ENCODE measurements at regions not wholly inside any gene's neighbourhood (a gene's known extent, or its start where the extent isn't known, plus 50 kb on each side); places are given as distances from the start of the nearest gene placed in this dataset.
A peak's percentile ranks its signal among the peaks of the same experiment; 100 is the strongest.

DNA sequence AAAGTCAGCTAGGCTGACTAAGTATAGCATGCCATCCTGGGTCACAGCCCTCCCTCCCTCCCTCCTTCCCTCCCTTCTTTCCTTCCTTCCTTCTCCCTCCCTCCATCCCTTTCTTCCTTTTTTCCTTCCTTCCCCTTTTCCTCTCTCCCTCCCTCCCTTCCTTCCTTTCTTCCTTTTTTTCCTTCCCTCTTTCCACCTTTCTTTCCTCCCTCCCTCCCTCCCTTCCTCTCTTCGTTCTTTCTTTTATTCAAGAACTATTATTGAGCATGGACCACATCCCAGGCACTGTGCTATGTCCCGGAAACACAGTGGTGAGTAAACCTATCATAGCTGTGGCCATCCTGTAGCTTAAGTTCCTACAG is 106.2 kb upstream of the BACH2 start:
- DNase-seq: no peak

DNA sequence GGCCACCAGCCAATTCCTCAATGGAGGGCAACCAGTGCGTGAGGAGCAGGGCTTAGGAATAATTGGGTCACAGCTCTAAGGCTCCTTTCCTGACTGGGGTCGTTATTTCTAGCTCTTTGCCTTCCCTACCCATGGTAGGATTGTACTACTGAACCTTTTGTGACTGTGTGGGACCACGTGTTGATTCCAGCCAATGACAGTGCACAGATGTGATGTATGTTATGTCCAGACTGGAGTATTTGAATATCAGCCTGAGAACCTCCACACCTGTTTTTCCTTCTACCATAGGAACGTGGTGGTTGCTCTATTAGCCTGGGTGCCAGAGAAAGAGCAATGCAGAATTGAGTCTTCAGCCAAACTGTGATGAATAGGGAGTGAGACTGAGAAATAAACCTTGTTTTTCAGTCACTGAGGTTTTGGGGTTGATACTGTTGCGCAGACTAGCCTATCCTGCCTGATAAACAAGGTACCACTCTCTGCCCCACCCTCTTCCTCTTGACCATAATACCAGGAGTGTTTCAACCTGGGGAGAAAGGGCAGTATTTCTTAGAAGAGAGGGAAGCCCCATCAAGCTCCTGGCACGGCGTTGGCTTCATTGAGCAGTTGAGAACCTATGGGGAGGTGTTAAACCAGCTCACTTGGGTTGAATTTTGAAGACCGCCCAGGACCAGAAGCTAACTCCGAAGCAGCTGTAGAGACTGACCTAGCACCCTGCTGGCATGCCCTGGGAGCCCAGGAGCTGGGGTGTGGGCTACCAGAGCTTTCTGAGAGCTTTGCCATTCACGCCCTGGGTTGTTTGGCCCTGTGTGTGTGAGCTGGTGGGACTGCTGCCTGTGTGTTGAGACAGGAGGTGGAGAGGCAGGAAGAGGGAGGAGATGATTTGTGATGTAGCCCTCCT is 105.5 kb upstream of the BACH2 start:
- peak; percentile 55 for DNase-seq

DNA sequence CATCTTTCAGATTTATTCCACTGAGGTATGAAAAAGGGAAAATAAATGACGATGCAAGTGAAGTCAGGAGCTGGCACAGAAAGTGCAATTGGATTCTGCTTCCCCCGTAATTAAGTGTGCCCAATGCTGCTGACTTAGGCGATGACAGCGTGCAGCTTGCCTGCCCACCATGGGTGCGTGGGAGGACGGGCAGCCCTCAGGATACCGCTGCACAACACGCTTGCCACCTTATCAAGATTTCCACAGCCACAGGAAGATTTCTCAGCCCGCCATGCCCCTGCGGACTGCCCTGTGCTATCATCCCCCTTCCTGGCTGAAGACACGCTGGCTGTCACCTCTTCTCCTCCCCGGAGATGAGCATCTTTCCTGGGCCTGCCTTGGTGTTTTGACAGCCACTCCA is 103.3 kb upstream of the BACH2 start:
- no peak for DNase-seq

DNA sequence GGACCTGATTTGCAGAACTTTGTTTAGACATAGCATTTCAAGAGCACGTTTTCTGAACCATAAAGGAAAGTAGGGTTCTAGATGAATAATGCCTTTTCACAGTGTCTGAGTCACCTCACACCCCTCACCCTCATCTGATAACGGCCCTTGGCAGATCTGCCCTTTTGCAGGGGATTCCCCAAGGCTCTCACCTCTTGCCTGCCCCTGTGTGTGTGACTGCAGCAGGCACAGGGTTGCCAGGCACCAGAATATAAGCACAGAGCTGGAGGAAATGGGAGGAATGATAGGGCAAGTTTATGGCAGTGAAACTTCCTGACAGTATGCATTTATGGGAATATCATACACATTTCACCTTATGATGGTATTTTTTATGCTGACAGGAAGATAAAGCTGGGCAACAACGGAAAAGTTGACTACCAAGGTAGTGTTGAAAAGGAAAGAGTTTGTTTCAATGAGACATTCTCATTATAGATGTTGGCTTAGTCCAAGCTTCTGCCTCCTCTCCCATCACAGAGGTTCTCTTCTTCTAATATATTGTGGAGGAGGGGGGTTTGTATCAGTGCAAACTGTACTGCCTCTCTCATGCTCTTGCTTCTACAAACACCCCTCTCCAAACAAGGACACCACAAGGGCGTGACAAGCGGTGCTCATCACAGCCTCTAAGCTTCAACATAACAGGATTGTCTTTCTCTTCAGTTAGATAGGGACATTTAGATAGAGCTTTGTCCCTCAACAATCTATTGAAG is 101.5 kb upstream of the BACH2 start:
- peak; percentile 87 for DNase-seq

DNA sequence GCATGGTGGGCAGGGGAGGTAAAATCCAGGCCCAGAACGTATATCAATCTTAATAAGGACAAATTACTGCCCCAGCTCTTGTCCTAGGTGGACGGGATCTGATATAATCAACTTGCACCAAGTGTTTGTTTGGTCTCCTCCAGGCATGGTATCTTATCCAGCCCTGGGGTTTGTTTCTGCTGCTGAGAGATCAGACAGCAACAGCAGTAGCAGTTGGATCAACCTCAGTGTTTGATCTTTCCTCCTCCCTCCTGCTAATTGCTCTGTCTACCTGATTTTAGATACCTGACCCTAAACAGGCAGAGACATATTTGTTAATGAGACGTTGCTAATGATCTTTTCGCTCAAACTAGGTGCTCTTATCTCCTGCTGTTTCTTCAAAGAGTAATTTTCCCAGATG is 100.4 kb upstream of the BACH2 start:
- DNase-seq: no peak

DNA sequence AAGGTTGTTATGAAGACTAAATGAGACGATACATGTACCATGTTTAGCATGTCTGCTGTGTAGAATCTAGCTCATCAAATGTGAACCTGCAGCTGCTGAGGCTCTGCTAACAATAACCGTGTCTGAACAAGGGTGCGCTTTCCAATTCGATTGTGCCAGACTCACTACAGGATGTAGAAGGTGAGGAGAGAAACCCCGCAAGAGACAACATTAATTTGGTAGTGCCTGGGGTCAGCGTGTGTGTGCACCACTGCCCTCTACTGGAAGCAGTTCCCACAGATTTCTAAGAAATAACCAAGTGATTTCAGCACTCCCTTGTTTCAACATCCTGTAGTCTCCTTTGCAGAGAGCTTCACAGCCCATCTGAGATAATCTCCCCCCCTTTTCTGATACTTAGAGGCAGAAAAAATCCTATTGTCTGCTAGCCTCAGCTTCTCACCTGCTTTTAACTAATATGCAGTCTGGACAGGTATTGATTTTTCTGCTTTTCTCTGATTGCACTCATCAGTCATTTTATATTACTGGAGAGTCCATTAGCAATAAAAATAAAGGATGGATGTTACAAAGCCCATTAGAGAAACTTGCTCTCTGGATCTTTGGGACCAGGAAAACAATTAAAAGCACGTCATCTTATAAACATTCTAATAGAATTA is 96.7 kb upstream of the BACH2 start:
- DNase-seq: peak; percentile 79

DNA sequence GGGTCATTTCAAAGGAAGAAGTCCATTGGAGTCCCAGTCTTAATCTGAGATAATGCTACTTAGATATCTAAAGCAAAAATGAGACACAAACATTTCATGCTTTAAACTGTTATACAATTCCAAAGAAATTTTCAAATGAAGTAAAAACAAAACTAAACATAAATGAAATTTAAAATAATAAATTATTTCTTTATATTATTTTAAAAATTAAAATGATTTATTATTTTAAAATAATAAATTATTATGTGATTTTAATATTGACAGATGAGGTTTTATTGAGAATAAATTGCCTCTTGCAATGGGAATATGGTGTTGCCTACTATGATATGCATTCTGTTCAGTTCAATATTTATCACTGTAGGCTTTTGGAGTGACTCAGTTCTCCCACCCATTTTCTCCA is 93.7 kb upstream of the BACH2 start:
- DNase-seq: no peak

DNA sequence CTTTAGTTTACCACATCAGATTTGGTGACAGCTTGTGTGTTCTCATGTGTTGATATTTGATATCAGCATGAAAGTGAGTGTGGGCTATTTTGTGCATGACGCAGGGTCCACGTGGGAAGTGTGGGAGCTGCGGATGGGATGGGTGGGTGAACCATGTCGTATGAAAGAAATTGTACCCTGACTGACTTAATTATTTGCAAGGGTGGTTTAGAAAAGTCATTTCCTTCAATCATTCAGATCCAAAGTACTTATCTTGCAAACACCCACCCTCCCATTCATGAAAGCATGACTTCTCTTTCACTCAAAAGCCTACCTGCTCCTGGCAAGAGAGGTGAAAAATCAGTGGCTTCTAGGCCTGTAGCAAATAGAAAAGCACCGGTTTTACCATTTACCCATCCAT is 91.8 kb upstream of the BACH2 start:
- no peak for DNase-seq

DNA sequence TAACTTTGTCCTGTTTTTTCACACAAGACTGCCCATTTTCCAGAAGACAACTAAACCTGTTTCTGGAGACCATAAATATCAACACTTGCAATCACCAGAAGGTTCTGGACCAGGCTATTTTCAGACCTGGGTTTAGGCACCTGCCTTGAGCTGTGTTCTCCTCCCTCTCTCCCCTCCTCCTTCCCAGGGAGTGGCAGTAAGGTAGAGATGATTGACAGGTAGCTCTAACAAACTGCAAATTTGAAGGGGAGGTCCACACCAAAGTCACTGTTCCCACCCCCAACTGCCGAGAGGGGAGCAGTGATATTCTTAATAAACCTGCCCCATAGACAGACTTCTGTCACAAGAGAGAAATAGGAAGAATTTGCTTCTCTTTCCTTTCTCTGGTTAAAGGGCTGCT is 91.2 kb upstream of the BACH2 start:
- no peak for DNase-seq

DNA sequence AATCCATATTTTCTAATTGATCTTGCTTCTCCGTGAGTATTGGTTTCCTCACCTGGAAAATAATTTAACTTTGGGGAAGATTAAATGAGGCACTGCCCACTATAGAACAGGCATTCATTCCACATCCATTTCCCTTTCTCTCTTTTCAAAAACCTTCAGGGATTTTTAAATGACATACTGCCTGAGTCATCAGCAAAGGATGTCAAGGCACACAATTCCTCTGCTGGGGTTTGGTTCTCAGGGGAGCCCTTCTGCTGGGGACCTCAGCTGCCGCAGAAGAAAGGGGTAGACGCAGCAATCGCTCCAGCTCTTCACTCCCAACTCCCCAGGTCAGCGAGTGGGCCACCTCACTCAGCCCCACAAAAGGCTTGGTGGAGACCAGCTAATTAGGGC is 90.7 kb upstream of the BACH2 start:
- no peak for DNase-seq

DNA sequence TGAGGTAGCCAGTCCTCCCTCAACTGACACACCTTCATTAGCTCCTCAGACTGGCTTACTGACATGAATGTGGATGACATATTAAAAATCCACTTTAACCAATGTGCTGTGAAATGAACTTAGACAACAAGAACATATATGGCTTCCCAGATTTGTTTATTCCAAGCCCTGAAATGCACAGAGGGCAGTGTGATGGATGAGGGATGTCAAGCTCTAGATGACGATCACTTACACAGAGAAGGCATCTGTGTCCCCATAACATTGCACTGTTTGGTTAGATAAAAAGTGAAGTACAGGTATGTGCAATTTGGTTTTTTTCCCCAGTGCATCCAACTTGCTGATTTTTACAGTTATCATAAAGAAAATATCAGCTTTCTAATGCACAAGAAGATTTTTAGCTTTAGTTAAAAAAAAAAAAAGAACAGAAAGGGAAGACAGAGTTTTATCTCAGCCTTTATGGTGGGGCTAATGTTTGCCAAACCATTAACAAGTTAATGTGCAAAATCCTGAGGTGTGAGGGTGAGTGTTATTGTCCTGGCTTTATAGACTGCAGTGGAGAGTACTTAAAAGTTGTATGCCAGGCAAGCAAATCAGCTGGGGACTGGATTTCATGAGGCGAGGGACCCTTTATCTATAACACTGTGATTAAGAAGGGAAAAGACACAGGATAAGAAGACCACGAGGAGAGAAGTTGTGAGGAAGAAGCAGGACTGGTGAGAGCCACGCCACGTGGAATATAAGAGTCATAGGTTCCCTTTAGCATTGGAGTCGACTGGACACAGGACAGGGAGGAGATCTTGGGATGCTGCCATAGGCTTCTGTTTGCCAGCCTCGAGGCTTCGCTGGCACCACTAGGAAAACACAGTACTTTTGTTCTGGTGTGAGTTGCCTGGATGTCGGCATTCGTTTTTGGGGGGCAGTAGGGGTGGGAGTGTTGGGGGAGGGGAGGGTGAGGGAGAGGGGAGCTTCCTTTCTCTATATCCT is 90.0 kb upstream of the BACH2 start:
- DNase-seq: no peak

DNA sequence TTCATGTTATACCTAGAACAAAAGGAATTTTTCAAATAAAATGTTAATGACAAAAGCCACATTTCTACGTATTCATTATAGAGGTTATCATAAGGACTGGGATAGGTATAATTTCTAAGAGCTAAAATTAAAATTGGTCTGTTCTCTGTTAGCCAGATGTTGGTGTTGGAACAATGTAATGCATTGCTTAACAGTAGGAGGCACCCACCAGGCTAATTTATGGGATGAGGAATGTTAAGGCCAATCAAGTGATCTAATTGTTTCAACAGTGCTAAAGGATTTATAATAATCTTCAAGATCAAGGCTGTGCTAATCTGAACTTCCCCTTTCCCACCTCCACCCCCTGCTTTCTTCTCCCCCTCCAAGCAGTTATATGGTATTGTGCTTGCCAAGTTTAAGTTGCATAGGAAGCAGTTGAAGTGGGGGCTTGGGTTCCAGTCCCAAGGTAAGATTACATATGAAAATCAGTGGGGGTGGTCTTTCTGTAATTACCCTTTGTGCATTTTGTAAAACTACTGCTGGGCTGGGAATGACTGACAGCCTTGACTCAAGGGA is 89.2 kb upstream of the BACH2 start:
- no peak for DNase-seq

DNA sequence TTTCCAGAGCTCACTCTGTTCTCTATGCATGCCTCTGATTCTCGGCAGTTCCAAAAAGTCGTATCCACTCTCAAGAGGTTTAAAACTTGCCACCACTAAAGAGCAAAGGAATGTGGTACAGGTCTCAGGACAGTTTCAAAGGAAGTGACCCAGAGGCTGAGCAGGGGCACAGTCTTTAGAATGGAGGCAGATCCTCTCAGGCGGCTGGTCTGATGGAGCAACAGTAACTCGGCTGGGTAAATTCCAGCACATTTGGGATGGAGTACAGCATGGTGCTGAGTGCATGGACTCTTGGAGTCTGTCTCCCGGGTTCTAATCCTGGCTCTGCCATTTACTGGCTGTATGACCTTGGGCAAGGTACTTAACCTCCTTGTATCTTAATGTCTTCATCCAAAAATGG is 88.1 kb upstream of the BACH2 start:
- DNase-seq: no peak

DNA sequence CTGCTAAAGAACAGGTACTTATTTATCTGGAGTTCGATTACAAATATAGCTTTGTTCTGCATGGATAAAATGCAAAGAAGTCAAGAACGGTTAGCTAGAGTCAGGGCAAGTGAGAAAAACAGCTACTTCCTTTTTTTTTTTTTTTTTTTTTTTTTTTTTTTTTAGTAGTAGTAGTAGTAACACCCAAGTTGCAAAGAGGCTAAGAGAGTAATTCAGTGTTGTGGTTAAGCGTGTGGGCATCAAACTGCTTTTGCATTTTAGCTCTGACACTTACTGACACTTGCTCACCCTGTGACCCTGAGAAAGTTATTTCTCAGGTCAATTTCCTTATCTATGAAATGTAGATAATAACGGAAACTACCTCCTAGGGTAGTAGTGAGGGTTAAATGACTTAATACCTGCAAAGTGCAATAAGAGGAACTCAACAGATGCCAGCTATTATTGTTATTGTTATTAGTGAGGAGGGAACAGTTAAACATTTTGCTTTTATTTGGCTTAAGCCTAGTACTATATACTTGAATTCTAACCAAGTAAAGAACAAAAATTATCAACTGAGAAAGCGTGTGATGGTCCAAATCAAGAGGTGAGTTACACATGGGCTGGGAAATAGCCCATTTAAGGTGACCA is 86.7 kb upstream of the BACH2 start:
- peak; percentile 31 for DNase-seq

DNA sequence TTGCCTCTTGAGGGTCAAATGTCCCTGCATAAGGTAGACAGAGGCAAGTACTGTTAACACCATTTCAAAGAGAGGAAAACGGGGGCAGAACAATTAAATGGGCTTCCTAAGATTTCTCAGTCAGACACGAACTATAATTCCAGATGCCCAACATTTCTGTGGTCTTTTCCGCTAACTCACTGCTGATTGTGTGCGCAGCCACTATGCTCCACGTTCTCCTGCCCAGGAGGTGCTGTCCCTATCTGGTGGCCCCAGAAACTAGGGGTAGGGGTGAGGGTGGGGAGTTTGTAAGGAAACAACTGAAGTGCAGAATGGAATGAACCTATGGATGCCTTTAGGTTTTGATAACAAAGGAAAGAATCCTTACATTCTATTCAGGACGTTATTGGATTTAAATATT is 86.1 kb upstream of the BACH2 start:
- DNase-seq: no peak

DNA sequence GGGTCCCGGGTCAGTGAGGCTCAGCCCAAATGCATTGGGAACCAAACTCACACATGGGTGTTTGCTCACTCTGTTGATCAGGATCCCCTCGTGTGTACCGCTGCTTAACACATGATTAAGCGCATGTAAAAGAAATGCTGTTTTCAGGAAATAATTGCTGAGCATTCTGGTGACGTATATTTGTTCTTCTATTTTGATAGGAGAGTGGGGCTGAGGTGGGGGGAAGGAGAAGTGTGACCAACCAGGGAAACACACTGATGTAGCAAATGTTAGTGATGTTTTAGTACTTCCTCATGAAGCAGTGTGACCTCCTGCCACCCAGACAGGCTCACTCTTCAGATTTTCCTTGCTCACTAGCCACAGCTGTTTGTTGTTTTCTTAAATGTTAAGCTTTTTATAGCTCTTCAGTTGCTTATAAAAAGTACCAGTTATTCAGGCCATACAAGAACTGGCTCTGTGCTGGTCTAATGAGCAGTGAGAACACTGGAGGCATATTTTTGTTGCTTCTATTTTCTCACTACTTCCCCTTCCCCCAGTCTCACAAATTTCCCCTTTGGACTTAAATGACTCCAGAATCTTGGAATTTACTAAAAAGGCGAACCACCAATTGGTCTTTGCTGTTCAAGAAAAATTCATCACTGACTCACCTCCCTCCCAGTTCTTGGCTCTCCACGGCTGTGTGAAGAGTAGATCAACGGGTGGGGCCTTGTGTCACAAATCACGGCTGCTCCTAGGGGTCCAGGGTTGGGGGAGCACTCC is 79.2 kb upstream of the BACH2 start:
- no peak for DNase-seq

DNA sequence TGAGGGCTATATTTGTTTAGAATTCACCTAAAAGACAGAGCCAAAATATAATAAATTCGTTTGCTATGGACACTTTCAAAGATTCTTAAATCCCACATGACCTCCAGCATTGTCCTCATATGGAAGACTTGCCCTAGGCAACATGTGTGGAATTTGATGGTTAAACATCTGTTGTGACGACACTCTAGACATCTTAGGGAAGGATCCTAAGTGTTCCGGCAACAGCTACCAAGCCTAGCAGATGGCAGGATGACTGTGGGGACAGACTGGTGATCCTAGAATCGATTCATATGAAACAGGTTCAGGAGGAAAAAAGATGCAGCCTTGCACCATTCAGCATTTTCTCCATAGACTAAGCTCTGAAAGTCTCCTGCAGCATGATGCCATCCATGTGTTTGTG is 77.6 kb upstream of the BACH2 start:
- no peak for DNase-seq

DNA sequence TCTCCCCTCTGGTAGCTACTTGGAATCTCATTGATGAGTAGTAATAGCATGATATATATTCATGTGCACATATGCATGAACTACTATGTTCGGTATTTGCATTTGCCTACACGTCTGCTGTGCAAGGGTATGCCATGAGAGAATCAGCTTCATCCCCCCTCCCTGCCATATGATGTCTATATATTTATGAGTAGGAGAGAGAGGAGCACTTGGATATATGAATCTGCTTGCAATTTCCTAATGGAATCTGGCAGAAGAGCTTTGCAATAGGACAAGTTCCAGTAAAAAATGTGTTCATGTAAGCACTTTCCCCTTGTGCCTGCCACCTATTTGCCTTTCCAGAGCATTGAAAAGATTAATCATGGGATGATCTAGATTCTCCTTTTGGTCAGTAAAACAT is 76.2 kb upstream of the BACH2 start:
- DNase-seq: no peak

DNA sequence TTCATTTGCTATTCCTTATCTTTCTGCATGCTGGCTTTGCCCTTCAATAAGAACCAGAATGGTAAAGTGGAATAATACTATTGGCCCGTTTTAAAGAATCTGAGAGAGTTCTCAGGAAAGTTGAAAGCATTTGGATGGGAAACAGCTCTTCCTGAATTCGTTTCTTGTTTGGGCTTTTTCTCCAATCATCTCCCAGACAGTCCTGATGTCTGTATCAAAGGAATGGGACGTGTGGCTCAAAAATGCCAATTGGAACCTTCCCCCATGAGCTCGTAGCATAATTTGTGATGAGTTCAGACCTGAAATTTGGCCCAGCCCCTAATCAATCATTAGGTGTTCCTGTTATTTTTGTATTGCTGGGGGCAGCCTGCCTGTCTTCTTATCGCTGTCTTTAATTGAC is 75.8 kb upstream of the BACH2 start:
- no peak for DNase-seq

DNA sequence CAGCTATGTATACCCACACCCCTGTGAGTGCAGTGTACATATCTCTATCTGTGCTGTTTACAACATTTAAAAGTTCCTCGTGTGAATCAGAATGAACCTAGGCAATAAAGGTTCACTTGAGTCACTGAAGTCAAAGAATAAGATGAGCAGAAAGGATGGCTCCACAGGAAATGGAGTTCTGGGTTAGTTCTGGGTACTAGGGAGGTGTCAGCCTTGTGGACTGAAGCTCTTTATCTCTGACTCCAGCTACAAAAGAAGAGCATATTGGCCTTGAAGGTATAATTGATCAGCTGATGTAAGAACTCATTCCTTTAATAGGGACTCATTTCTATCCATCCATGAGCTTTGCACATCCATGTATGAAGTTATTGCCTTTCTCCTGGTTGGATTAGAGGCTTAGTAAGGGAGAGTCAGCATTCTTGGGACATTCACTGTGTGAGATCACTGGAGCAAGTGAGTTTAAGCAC is 73.9 kb upstream of the BACH2 start:
- no peak for DNase-seq

DNA sequence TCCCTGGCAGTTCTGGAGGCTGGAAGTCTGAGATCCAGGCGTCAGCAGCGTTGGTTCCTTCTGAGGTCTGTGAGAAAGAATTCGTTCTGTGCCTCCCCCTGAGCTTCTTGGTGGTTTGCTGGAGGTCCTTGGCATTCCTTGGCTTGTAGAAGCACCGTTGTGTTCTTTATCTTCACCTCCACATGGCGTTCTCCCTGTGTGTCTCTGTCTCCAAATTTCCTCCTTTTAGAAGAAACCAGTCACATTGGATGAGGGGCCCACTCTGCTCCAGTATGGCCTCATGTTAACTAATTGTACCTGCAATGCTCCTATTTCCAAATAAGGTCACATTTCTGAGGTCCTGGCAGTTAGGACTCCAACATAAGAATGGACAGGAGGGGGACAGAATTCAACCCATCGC is 73.0 kb upstream of the BACH2 start:
- DNase-seq: no peak
